Endothelial cell of umbilical vein (primary cell): ENCODE measurements at regions not wholly inside any gene's neighbourhood (a gene's known extent, or its start where the extent isn't known, plus 50 kb on each side); places are given as distances from the start of the nearest gene placed in this dataset.

Experiments
- BruUV-seq: library from RNA; stranded (reverse); fragments of 400-500 nt; replicated peaks from 2 replicates; lab custom pipeline; 2021; lab: Mats Ljungman, UMichigan
- CTCF ChIA-PET: fragments of 300-600, 350-600 bp; sonication (Branson Sonifier 250); formaldehyde crosslinking; loops from one replicate; lab custom pipeline; 2021; ENCODE audit warnings: antibody characterized with exemption, inconsistent platforms; lab: Charles Lee
- POLR2A ChIA-PET: fragments of 300-600, 350-600 bp; sonication (Branson Sonifier 250); formaldehyde crosslinking; loops from one replicate; lab custom pipeline; 2021; ENCODE audit warnings: antibody characterized with exemption, inconsistent platforms; lab: Charles Lee
- DNase-seq: peaks from one replicate; pipeline ENCODE4 v3.0.0-alpha.2; 2011; ENCODE audit warnings: low read depth, low spot score
- FAIRE-seq: peaks from 2 replicates; lab custom pipeline; 2011; peaks lifted over from hg19 to GRCh38; lab: Jason Lieb, UNC
- H2AFZ ChIP-seq: 2 replicates; pipeline ENCODE4 v1.6.0; 2012; ENCODE audit warnings: low read depth, low read length, control low read depth, inconsistent platforms
- H3K27ac ChIP-seq: 2 replicates; pipeline ENCODE4 v1.5.1; 2011; ENCODE audit warnings: low read depth, mild to moderate bottlenecking, control low read depth, low read length, moderate library complexity; ENCODE audit not compliant: insufficient read depth
- H3K27me3 ChIP-seq, 2 experiments: 2 replicates each; pipeline versions ENCODE4 v1.6.0 to v1.6.1; 2011; ENCODE audit warnings: low read length in 2 of 2, mixed read lengths in 1 of 2; ENCODE audit not compliant: control insufficient read depth in 2 of 2, insufficient read depth in 2 of 2
- H3K36me3 ChIP-seq, 2 experiments: 2 replicates in 1 of 2; 3 replicates in 1 of 2; pipeline ENCODE4 v1.5.1; 2011; ENCODE audit warnings: low read length in 2 of 2, mild to moderate bottlenecking in 1 of 2, moderate library complexity in 1 of 2; ENCODE audit not compliant: control insufficient read depth in 2 of 2, insufficient read depth in 2 of 2; ENCODE audit errors: extremely low read depth in 1 of 2
- H3K4me1 ChIP-seq: 3 replicates; pipeline ENCODE4 v1.5.1; 2011; ENCODE audit warnings: mild to moderate bottlenecking, low read length; ENCODE audit not compliant: control insufficient read depth, insufficient read depth; ENCODE audit errors: extremely low read depth
- H3K4me2 ChIP-seq: 2 replicates; pipeline ENCODE4 v1.6.1; 2011; ENCODE audit warnings: low read length, control low read depth, mixed read lengths; ENCODE audit not compliant: insufficient read depth
- H3K4me3 ChIP-seq, 3 experiments: fragments of 200-600 bp in 1 of 3; sonication (generic), shearing (Covaris generic) in 1 of 3; replicated peaks in 1 of 3; 2 replicates each; pipeline ENCODE4 v1.5.1; 2011 to 2016; ENCODE audit warnings: control low read depth in 3 of 3, low read length in 3 of 3, mild to moderate bottlenecking in 2 of 3, inconsistent platforms in 1 of 3, low read depth in 1 of 3, moderate library complexity in 1 of 3; ENCODE audit not compliant: insufficient read depth in 1 of 3
- H3K79me2 ChIP-seq: 2 replicates; pipeline ENCODE4 v1.6.0; 2012; ENCODE audit warnings: low read length, inconsistent platforms; ENCODE audit not compliant: control insufficient read depth, insufficient read depth
- H3K9ac ChIP-seq: replicated peaks from 2 replicates; pipeline ENCODE3; 2011; ENCODE audit warnings: low read length, control low read depth; ENCODE audit not compliant: insufficient read depth; ENCODE audit errors: extremely low read depth
- H3K9me1 ChIP-seq: replicated peaks from 3 replicates; pipeline ENCODE4 v1.6.0; 2011; ENCODE audit warnings: mild to moderate bottlenecking, low read length; ENCODE audit not compliant: control insufficient read depth, insufficient read depth; ENCODE audit errors: extremely low read depth
- H3K9me3 ChIP-seq: replicated peaks from 2 replicates; pipeline ENCODE4 v1.5.1; 2012; ENCODE audit warnings: low read length, inconsistent platforms; ENCODE audit not compliant: control insufficient read depth, insufficient read depth
- H4K20me1 ChIP-seq: replicated peaks from 2 replicates; pipeline ENCODE3; 2011; ENCODE audit warnings: mild to moderate bottlenecking, low read length; ENCODE audit not compliant: control insufficient read depth, insufficient read depth; ENCODE audit errors: extremely low read depth
- CTCF ChIP-seq, 2 donors: IDR thresholded peaks; 1 replicate in 1 of 2; 2 replicates in 1 of 2; pipeline ENCODE4 v1.5.1; 2011; ENCODE audit warnings: low read length in 2 of 2, mild to moderate bottlenecking in 2 of 2, moderate library complexity in 2 of 2, control low read depth in 1 of 2, inconsistent platforms in 1 of 2, low read depth in 1 of 2; ENCODE audit not compliant: insufficient read depth in 1 of 2; ENCODE audit errors: extremely low read depth in 1 of 2
- EZH2 ChIP-seq: IDR thresholded peaks from 2 replicates; pipeline ENCODE4 v1.6.1; 2012; ENCODE audit warnings: borderline replicate concordance, low read depth, mild to moderate bottlenecking, moderate library complexity, low read length, inconsistent platforms; ENCODE audit not compliant: severe bottlenecking
- FOS ChIP-seq: IDR thresholded peaks from 2 replicates; pipeline ENCODE4 v1.6.1; 2011; ENCODE audit warnings: mild to moderate bottlenecking, low read length, moderate library complexity, borderline replicate concordance; ENCODE audit not compliant: insufficient read depth
- GATA2 ChIP-seq: IDR thresholded peaks from 2 replicates; pipeline ENCODE4 v1.7.0; 2011; ENCODE audit warnings: low read depth, mild to moderate bottlenecking, moderate library complexity, mixed read lengths, low read length; ENCODE audit not compliant: insufficient read length, insufficient read depth
- JUN ChIP-seq: IDR thresholded peaks from 2 replicates; pipeline ENCODE4 v1.6.1; 2011; ENCODE audit warnings: borderline replicate concordance, low read depth; ENCODE audit not compliant: insufficient read length, insufficient read depth
- MYC ChIP-seq: IDR thresholded peaks from one replicate; pipeline ENCODE4 v1.6.1; 2011; ENCODE audit warnings: mild to moderate bottlenecking, low read depth, low read length
- POLR2A ChIP-seq: IDR thresholded peaks from 2 replicates; pipeline ENCODE4 v1.6.1; 2012; ENCODE audit warnings: low read depth, mild to moderate bottlenecking, control low read depth, low read length
- POLR2AphosphoS5 ChIP-seq: IDR thresholded peaks from 2 replicates; pipeline ENCODE4 v1.6.1; 2012; ENCODE audit warnings: low read depth, mild to moderate bottlenecking, control low read depth, low read length, moderate library complexity; ENCODE audit not compliant: insufficient read depth
- dilution Hi-C: fragments of 300-500 bp; cut with MboI; formaldehyde crosslinking; loops from one replicate; pipeline ENCODE4 v1.15.0; 2019; ENCODE audit warnings: low sequenced_read_pairs; ENCODE audit not compliant: extremely low pct_ligation_motif_present
- intact Hi-C: fragments of 100-400 bp; cut with micrococcal nuclease; formaldehyde crosslinking; loops from one replicate; pipeline ENCODE4 v1.10.0; 2022
- TF ChIP-seq, protein P1 (sequence below): IDR thresholded peaks from 2 replicates; pipeline ENCODE4 v1.6.1; 2011; ENCODE audit not compliant: insufficient read depth, insufficient read length

DNA sequence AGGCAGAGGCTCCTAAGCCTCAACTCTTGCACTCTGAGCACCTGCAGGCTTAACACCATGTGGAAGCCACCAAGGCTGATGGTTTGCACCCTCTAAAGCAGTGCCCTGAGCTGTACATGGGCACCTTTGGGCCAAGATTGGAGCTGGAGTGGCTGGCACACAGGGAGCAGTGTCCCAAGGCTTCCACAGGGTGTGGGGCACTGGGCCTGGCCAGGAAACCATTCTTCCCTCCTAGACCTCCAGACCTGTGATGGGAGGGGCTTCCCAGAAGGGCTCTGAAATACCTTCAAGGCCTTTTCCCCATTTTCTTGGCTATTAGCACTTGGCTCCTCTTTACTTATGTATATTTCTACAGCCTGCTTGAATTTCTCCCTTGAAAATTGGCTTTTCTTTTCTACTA is 67.9 kb upstream of the PPM1J start:
- BruUV-seq, result no TSS peak
- dilution Hi-C loops (no loop called here), intact Hi-C loops (no loop called here)
- Histone ChIP-seq H3K9me3 (no peaks in the 10 kb centered on the region), H3K4me3 (no peak overlapping the region), H4K20me1 (no peaks in the 10 kb centered on the region), H3K4me1 (no peaks in the 10 kb centered on the region), H3K79me2 (no peaks in the 10 kb centered on the region), H3K27me3 (peaks cover 0 to 2% of the 10 kb centered on the region in 2 experiments), H3K9ac (no peak overlapping the region), H3K36me3 (no peaks in the 10 kb centered on the region), H3K9me1 (no peaks in the 10 kb centered on the region), H3K4me2 (no peak overlapping the region), H3K27ac (no peak overlapping the region), H2AFZ (no peak overlapping the region)
- DNase-seq (no peak), FAIRE-seq (no peak)
- ChIA-PET POLR2A (no interaction called here), CTCF (interaction anchor here (0.7 to 1.2 kb wide), 4 partner anchors 15 to 405 kb away, joined by 3 read pairs; no protein-coding TSS in a partner anchor)
- TF ChIP-seq CTCF (IDR thresholded peaks at IDR 0.05; ENCODE audit: extremely low read depth in 1 of 2, insufficient read depth in 1 of 2, low read depth in 1 of 2, low read length in 2 of 2) (no peak), EZH2 (no peak), POLR2A (no peak), GATA2 (no peak), FOS (no peak), POLR2AphosphoS5 (no peak), JUN (no peak), MYC (no peak)
- TF ChIP-seq, protein P1, sequence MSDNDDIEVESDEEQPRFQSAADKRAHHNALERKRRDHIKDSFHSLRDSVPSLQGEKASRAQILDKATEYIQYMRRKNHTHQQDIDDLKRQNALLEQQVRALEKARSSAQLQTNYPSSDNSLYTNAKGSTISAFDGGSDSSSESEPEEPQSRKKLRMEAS, result no peak
